ENCODE measurements at regions not wholly inside any gene's neighbourhood (a gene's known extent, or its start where the extent isn't known, plus 50 kb on each side); places are given as distances from the start of the nearest gene placed in this dataset.

DNA sequence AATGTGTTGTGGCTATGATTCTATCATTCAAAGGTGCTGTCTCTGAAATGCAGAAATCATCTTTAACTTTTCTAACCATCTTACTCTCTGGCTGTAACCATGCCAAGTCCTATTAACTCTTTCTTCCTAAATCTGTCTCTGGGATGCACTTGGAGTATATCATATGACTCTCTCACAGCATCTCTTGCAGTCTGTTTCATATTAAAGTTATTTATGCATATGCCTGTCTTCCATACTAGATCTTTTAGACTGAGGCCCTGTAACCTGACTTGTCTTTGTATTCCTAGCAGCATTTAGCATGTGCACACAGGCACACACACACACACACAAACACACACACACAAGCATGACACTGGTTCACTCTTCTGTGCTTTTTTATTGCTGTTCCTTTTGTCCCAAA lies 320.6 kb downstream of the ETAA1 start:
- Histone ChIP-seq H3K9ac (ENCODE audit: control insufficient read depth, extremely low read depth, insufficient read depth, low read length) (no peak overlapping the region), H3K9me1 (ENCODE audit: control insufficient read depth, extremely low read depth, insufficient read depth, low read length) (no peaks in the 10 kb centered on the region), H3K27ac (ENCODE audit: control insufficient read depth, insufficient read depth, low read length) (no peak overlapping the region), H4K20me1 (ENCODE audit: control insufficient read depth, extremely low read depth, insufficient read depth, low read length) (no peaks in the 10 kb centered on the region), H3K27me3 (ENCODE audit: control insufficient read depth, extremely low read depth, insufficient read depth, low read length) (no peaks in the 10 kb centered on the region), H3K4me1 (ENCODE audit: control insufficient read depth, extremely low read depth, insufficient read depth, low read length) (no peaks in the 10 kb centered on the region), H2AFZ (ENCODE audit: control insufficient read depth, low read length) (no peak overlapping the region), H3K9me3 (ENCODE audit: control insufficient read depth, low read depth, low read length) (no peaks in the 10 kb centered on the region), H3K36me3 (ENCODE audit: control insufficient read depth in 2 of 2, extremely low read depth in 1 of 2, insufficient read depth in 2 of 2, low read length in 2 of 2) (no peaks in the 10 kb centered on the region), H3K4me2 (ENCODE audit: control insufficient read depth, extremely low read depth, insufficient read depth, low read depth, low read length) (no peak overlapping the region), H3K79me2 (ENCODE audit: control insufficient read depth, insufficient read depth, low read length) (no peaks in the 10 kb centered on the region), H3K4me3 (ENCODE audit: control insufficient read depth in 2 of 3, extremely low read depth in 1 of 3, insufficient read depth in 2 of 3, low read depth in 1 of 3, low read length in 3 of 3) (no peak overlapping the region)
- TF ChIP-seq, protein P1, sequence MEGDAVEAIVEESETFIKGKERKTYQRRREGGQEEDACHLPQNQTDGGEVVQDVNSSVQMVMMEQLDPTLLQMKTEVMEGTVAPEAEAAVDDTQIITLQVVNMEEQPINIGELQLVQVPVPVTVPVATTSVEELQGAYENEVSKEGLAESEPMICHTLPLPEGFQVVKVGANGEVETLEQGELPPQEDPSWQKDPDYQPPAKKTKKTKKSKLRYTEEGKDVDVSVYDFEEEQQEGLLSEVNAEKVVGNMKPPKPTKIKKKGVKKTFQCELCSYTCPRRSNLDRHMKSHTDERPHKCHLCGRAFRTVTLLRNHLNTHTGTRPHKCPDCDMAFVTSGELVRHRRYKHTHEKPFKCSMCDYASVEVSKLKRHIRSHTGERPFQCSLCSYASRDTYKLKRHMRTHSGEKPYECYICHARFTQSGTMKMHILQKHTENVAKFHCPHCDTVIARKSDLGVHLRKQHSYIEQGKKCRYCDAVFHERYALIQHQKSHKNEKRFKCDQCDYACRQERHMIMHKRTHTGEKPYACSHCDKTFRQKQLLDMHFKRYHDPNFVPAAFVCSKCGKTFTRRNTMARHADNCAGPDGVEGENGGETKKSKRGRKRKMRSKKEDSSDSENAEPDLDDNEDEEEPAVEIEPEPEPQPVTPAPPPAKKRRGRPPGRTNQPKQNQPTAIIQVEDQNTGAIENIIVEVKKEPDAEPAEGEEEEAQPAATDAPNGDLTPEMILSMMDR (optimal IDR thresholded peaks at IDR 0.05 in 1 of 3, IDR thresholded peaks at IDR 0.05 in 1 of 3, conservative IDR thresholded peaks at IDR 0.05 in 1 of 3; ENCODE audit: extremely low read depth in 1 of 3, insufficient read depth in 2 of 3, low read length in 3 of 3), result no peak
- TF ChIP-seq EZH2 (IDR thresholded peaks at IDR 0.05; ENCODE audit: low read length), result no peak
- no peak for FAIRE-seq
- DNase-seq (ENCODE audit: low read depth, low spot score), result no peak
- dilution Hi-C loops (cut with MboI; ENCODE audit: extremely low pct_ligation_motif_present, low sequenced_read_pairs), result no loop called here

DNA sequence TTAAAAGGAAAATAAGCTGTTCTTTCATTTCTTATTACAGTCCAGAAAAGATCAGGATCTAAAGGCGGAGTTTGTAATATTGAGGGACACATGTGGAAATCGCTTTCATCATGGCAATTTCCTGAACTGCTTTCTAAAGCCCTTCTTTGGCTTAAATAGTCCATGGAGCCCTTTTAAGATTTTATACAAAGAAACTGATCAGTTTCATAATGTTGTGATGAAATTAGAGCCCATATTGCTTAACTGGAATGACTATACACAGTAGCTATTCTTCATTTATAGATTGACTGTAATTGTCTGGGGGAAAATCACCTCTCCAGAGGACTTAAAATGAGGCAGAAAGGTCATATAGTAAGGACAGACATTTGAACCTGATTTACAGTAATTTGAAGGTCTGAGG lies 322.2 kb downstream of the ETAA1 start:
- no peaks in the 10 kb centered on the region for H3K27me3 ChIP-seq (ENCODE audit: control insufficient read depth, extremely low read depth, insufficient read depth, low read length)
- no peaks in the 10 kb centered on the region for H3K36me3 ChIP-seq (ENCODE audit: control insufficient read depth in 2 of 2, extremely low read depth in 1 of 2, insufficient read depth in 2 of 2, low read length in 2 of 2)
- H3K4me3 ChIP-seq (ENCODE audit: control insufficient read depth in 2 of 3, extremely low read depth in 1 of 3, insufficient read depth in 2 of 3, low read depth in 1 of 3, low read length in 3 of 3), result no peak overlapping the region
- no peak for TF ChIP-seq EZH2 (IDR thresholded peaks at IDR 0.05; ENCODE audit: low read length)
- TF ChIP-seq, protein P1 (optimal IDR thresholded peaks at IDR 0.05 in 1 of 3, IDR thresholded peaks at IDR 0.05 in 1 of 3, conservative IDR thresholded peaks at IDR 0.05 in 1 of 3; ENCODE audit: extremely low read depth in 1 of 3, insufficient read depth in 2 of 3, low read length in 3 of 3), result no peak
- H4K20me1 ChIP-seq (ENCODE audit: control insufficient read depth, extremely low read depth, insufficient read depth, low read length), result no peaks in the 10 kb centered on the region
- DNase-seq (ENCODE audit: low read depth, low spot score) (no peak), FAIRE-seq (no peak)
- H3K4me1 ChIP-seq (ENCODE audit: control insufficient read depth, extremely low read depth, insufficient read depth, low read length), result no peaks in the 10 kb centered on the region
- H3K9ac ChIP-seq (ENCODE audit: control insufficient read depth, extremely low read depth, insufficient read depth, low read length), result no peak overlapping the region
- H3K79me2 ChIP-seq (ENCODE audit: control insufficient read depth, insufficient read depth, low read length), result no peaks in the 10 kb centered on the region
- no peaks in the 10 kb centered on the region for H3K9me1 ChIP-seq (ENCODE audit: control insufficient read depth, extremely low read depth, insufficient read depth, low read length)
- no peak overlapping the region for H3K27ac ChIP-seq (ENCODE audit: control insufficient read depth, insufficient read depth, low read length)
- dilution Hi-C loops (cut with MboI; ENCODE audit: extremely low pct_ligation_motif_present, low sequenced_read_pairs), result no loop called here
- H2AFZ ChIP-seq (ENCODE audit: control insufficient read depth, low read length), result no peak overlapping the region
- H3K4me2 ChIP-seq (ENCODE audit: control insufficient read depth, extremely low read depth, insufficient read depth, low read depth, low read length), result no peak overlapping the region
- H3K9me3 ChIP-seq (ENCODE audit: control insufficient read depth, low read depth, low read length), result no peaks in the 10 kb centered on the region
